GM23338 (cell line): ENCODE measurements at regions not wholly inside any gene's neighbourhood (a gene's known extent, or its start where the extent isn't known, plus 50 kb on each side); places are given as distances from the start of the nearest gene placed in this dataset.

ENCODE experiments used
- ATAC-seq: fragments of 200-7000 bp; cut with Tn5 transposase; 3 replicates; pipeline ENCODE4 v1.9.1; 2020
- DNase-seq: peaks from one replicate; pipeline ENCODE4 v3.0.0-alpha.2; 2015; ENCODE audit warnings: low spot score
- H2AFZ ChIP-seq: fragments of 200-600 bp; sonication (generic); 2 replicates; pipeline ENCODE4 v1.8.0; 2016; ENCODE audit warnings: antibody characterized with exemption, mild to moderate bottlenecking, moderate library complexity
- H3F3A ChIP-seq: fragments of 200-600 bp; sonication (generic); replicated peaks from 2 replicates; pipeline ENCODE4 v1.8.0; 2017; ENCODE audit warnings: antibody characterized with exemption, mixed run types, low read depth
- H3K27ac ChIP-seq: fragments of 200-600 bp; sonication (generic); 2 replicates; pipeline ENCODE4 v1.6.1; 2016; ENCODE audit warnings: low read depth
- H3K27me3 ChIP-seq: fragments of 200-600 bp; sonication (generic); 2 replicates; pipeline ENCODE4 v1.8.0; 2016; ENCODE audit warnings: mild to moderate bottlenecking, mixed run types, moderate library complexity; ENCODE audit not compliant: insufficient read depth
- H3K36me3 ChIP-seq: fragments of 200-600 bp; sonication (generic); 2 replicates; pipeline ENCODE4 v1.8.0; 2016; ENCODE audit warnings: mild to moderate bottlenecking; ENCODE audit not compliant: insufficient read depth
- H3K4me1 ChIP-seq: fragments of 200-600 bp; sonication (generic); 2 replicates; pipeline ENCODE4 v1.8.0; 2016; ENCODE audit warnings: mild to moderate bottlenecking, moderate library complexity; ENCODE audit not compliant: insufficient read depth
- H3K4me2 ChIP-seq: fragments of 200-600 bp; sonication (generic); 2 replicates; pipeline ENCODE4 v1.7.1; 2017; ENCODE audit warnings: mixed run types
- H3K4me3 ChIP-seq: fragments of 200-600 bp; sonication (generic); 2 replicates; pipeline ENCODE4 v1.6.1; 2016; ENCODE audit warnings: mixed run types
- H3K79me2 ChIP-seq: fragments of 200-600 bp; sonication (generic); replicated peaks from 2 replicates; pipeline ENCODE4 v1.8.0; 2017; ENCODE audit warnings: mild to moderate bottlenecking; ENCODE audit not compliant: insufficient read depth
- H3K9me2 ChIP-seq: fragments of 200-600 bp; sonication (generic); 2 replicates; pipeline ENCODE4 v1.8.0; 2017; ENCODE audit not compliant: insufficient read depth
- H4K20me1 ChIP-seq: fragments of 200-600 bp; sonication (generic); replicated peaks from 2 replicates; pipeline ENCODE4 v1.8.0; 2017; ENCODE audit warnings: mild to moderate bottlenecking; ENCODE audit not compliant: insufficient read depth
- H3K27ac Mint-ChIP-seq: 2 replicates; pipeline ENCODE4 v1.8.0; 2020; ENCODE audit warnings: inconsistent platforms, mild to moderate bottlenecking, moderate library complexity, mixed read lengths
- H3K27me3 Mint-ChIP-seq: 3 replicates; pipeline ENCODE4 v1.8.0; 2022; ENCODE audit warnings: low read depth, mild to moderate bottlenecking, moderate library complexity, mixed read lengths, inconsistent platforms; ENCODE audit not compliant: insufficient read depth, poor library complexity
- H3K36me3 Mint-ChIP-seq: 3 replicates; pipeline ENCODE4 v1.8.0; 2021; ENCODE audit warnings: low read depth, mild to moderate bottlenecking, inconsistent platforms, moderate library complexity, mixed read lengths
- H3K4me1 Mint-ChIP-seq: 3 replicates; pipeline ENCODE4 v1.8.0; 2020; ENCODE audit warnings: mild to moderate bottlenecking, inconsistent platforms, mixed read lengths
- H3K4me3 Mint-ChIP-seq: 3 replicates; pipeline ENCODE4 v1.8.0; 2021; ENCODE audit warnings: moderate library complexity, mild to moderate bottlenecking, inconsistent platforms, mixed read lengths
- H3K9me3 Mint-ChIP-seq: 3 replicates; pipeline ENCODE4 v1.8.0; 2020; ENCODE audit warnings: moderate library complexity, mild to moderate bottlenecking, inconsistent platforms, mixed read lengths
- CTCF ChIP-seq, 2 experiments: fragments of 200-600 bp in 1 of 2; sonication (generic) in 1 of 2; conservative IDR thresholded peaks; 2 replicates each; pipeline versions ENCODE4 v1.5.1 to v1.6.1; 2016 to 2017; ENCODE audit warnings: antibody characterized with exemption in 2 of 2, low read depth in 2 of 2, mild to moderate bottlenecking in 2 of 2, moderate library complexity in 1 of 2
- REST ChIP-seq: IDR thresholded peaks from one replicate; pipeline ENCODE4 v1.6.1; 2018; ENCODE audit warnings: antibody characterized with exemption; ENCODE audit not compliant: unreplicated experiment
- ZNF462 ChIP-seq: fragments of 250-450 bp; sonication (Bioruptor Pico); IDR thresholded peaks from 2 replicates; pipeline ENCODE4 v1.5.0; 2020; ENCODE audit warnings: mild to moderate bottlenecking, moderate library complexity

- TF ChIP-seq CTCF (conservative IDR thresholded peaks at IDR 0.05; ENCODE audit: low read depth in 2 of 2) (no peak), ZNF462 (0 out of 2 replicates have a peak, but pooled peaks have one; percentile 68)
- Histone ChIP-seq H4K20me1 (no peaks in the 10 kb centered on the region), H3K79me2 (no peaks in the 10 kb centered on the region), H3K4me2 (peak overlapping the region; percentile 11; the same call in 1 of the 2 replicates), H2AFZ (no peak overlapping the region), H3F3A (no peaks in the 10 kb centered on the region), H3K27ac (peak overlapping the region; percentile 36), H3K4me1 (peaks cover 31% of the 10 kb centered on the region), H3K9me2 (no peaks in the 10 kb centered on the region), H3K27me3 (no peaks in the 10 kb centered on the region), H3K4me3 (no peak overlapping the region), H3K36me3 (no peaks in the 10 kb centered on the region)
- DNase-seq (peak; percentile 52), ATAC-seq (peak; percentile 76)
- Mint-ChIP-seq H3K27ac (peak overlapping the region; percentile 98), H3K4me1 (peaks cover 39% of the 10 kb centered on the region), H3K9me3 (peaks cover 34% of the 10 kb centered on the region), H3K4me3 (no peak overlapping the region; the same call in 2 of the 3 replicates), H3K36me3 (peaks cover 38% of the 10 kb centered on the region), H3K27me3 (peaks cover 1% of the 10 kb centered on the region)
These were observed 846.5 kb upstream of the ALCAM start for GRCh38 chr3:104520228-104520655.

- Histone ChIP-seq H3K9me2 (no peaks in the 10 kb centered on the region), H3K79me2 (no peaks in the 10 kb centered on the region), H3K36me3 (no peaks in the 10 kb centered on the region), H3F3A (no peaks in the 10 kb centered on the region), H4K20me1 (no peaks in the 10 kb centered on the region), H2AFZ (no peak overlapping the region), H3K4me2 (no peak overlapping the region), H3K4me1 (peaks cover 31% of the 10 kb centered on the region), H3K27ac (no peak overlapping the region), H3K27me3 (no peaks in the 10 kb centered on the region), H3K4me3 (no peak overlapping the region)
- DNase-seq (no peak), ATAC-seq (no peak)
- Mint-ChIP-seq H3K36me3 (peaks cover 28% of the 10 kb centered on the region), H3K27me3 (peaks cover 1% of the 10 kb centered on the region), H3K4me1 (peaks cover 39% of the 10 kb centered on the region), H3K27ac (no peak overlapping the region), H3K4me3 (no peak overlapping the region), H3K9me3 (peaks cover 25% of the 10 kb centered on the region)
- TF ChIP-seq REST (no peak), CTCF (conservative IDR thresholded peaks at IDR 0.05; ENCODE audit: low read depth in 2 of 2) (no peak)
These were observed 844.9 kb upstream of the ALCAM start for GRCh38 chr3:104521606-104522336.
